Large intestine (tissue), 3 donors: ENCODE measurements at regions not wholly inside any gene's neighbourhood (a gene's known extent, or its start where the extent isn't known, plus 50 kb on each side); places are given as distances from the start of the nearest gene placed in this dataset.

ENCODE experiments used
- DNase-seq, 2 donors: peaks; one replicate each; pipeline versions ENCODE4 v3.0.0 to v3.0.0-alpha.2; 2013
- H3K27ac ChIP-seq: one replicate; pipeline ENCODE4 v1.5.1; 2013; ENCODE audit warnings: low read length
- H3K27me3 ChIP-seq: 2 replicates; pipeline ENCODE4 v1.6.1; 2013; ENCODE audit warnings: low read length; ENCODE audit not compliant: control insufficient read depth, insufficient read depth
- H3K36me3 ChIP-seq: 2 replicates; pipeline ENCODE4 v1.6.1; 2013; ENCODE audit warnings: low read length; ENCODE audit not compliant: control insufficient read depth, insufficient read depth
- H3K4me1 ChIP-seq: one replicate; pipeline ENCODE4 v1.6.1; 2013; ENCODE audit warnings: low read length; ENCODE audit not compliant: control insufficient read depth, insufficient read depth
- H3K4me3 ChIP-seq: one replicate; pipeline ENCODE4 v1.5.1; 2013; ENCODE audit warnings: low read length
- H3K9me3 ChIP-seq: one replicate; pipeline ENCODE4 v1.6.1; 2013; ENCODE audit warnings: mild to moderate bottlenecking, low read depth, low read length, moderate library complexity; ENCODE audit not compliant: control insufficient read depth
- WGBS: methylation state at CpG from one replicate; pipeline ENCODE4 v1.1.5; 2013; ENCODE audit warnings: low lambda C conversion rate; ENCODE audit not compliant: insufficient coverage; 5-methylcytosine and 5-hydroxymethylcytosine counted together

- H3K27ac ChIP-seq, result no peak overlapping the region
- no peak overlapping the region for H3K4me3 ChIP-seq
- H3K9me3 ChIP-seq, result no peaks in the 10 kb centered on the region
- no peak for DNase-seq
- no peaks in the 10 kb centered on the region for H3K4me1 ChIP-seq
- H3K36me3 ChIP-seq, result no peaks in the 10 kb centered on the region
- no peaks in the 10 kb centered on the region for H3K27me3 ChIP-seq
These were observed 338.1 kb upstream of the SNX7 start for GRCh38 chr1:98323388-98323787.

GRCh38 chr1:98322966-98323365 is 338.6 kb upstream of the SNX7 start:
- WGBS, result no CpG with 5 or more reads among the region's 1 CpG
- Histone ChIP-seq H3K9me3 (no peaks in the 10 kb centered on the region), H3K27ac (no peak overlapping the region), H3K4me1 (no peaks in the 10 kb centered on the region), H3K4me3 (no peak overlapping the region), H3K36me3 (no peaks in the 10 kb centered on the region), H3K27me3 (no peaks in the 10 kb centered on the region)
- DNase-seq, result no peak

- Histone ChIP-seq H3K36me3 (no peaks in the 10 kb centered on the region), H3K4me3 (no peak overlapping the region), H3K27ac (no peak overlapping the region), H3K4me1 (no peaks in the 10 kb centered on the region), H3K27me3 (no peaks in the 10 kb centered on the region), H3K9me3 (no peaks in the 10 kb centered on the region)
- WGBS, result no CpG with 5 or more reads among the region's 1 CpG
- no peak for DNase-seq
These were observed 339.4 kb upstream of the SNX7 start for GRCh38 chr1:98322086-98322485.

- no peak for DNase-seq
- no peaks in the 10 kb centered on the region for H3K4me1 ChIP-seq
- no peak overlapping the region for H3K27ac ChIP-seq
- no CpG with 5 or more reads among the region's 2 CpGs for WGBS
- no peaks in the 10 kb centered on the region for H3K27me3 ChIP-seq
- H3K36me3 ChIP-seq, result no peaks in the 10 kb centered on the region
- H3K9me3 ChIP-seq, result no peaks in the 10 kb centered on the region
- H3K4me3 ChIP-seq, result no peak overlapping the region
These were observed 340.3 kb upstream of the SNX7 start for GRCh38 chr1:98321191-98321590.

GRCh38 chr1:98316286-98316905 is 345.1 kb upstream of the SNX7 start:
- no peaks in the 10 kb centered on the region for H3K9me3 ChIP-seq
- no peaks in the 10 kb centered on the region for H3K27me3 ChIP-seq
- H3K4me3 ChIP-seq, result no peak overlapping the region
- no CpG with 5 or more reads among the region's 2 CpGs for WGBS
- H3K27ac ChIP-seq, result no peak overlapping the region
- no peaks in the 10 kb centered on the region for H3K4me1 ChIP-seq
- peak; percentile 11 to 52 for DNase-seq
- no peaks in the 10 kb centered on the region for H3K36me3 ChIP-seq

GRCh38 chr1:98315309-98315708 is 346.2 kb upstream of the SNX7 start:
- Histone ChIP-seq H3K4me1 (no peaks in the 10 kb centered on the region), H3K27me3 (no peaks in the 10 kb centered on the region), H3K27ac (no peak overlapping the region), H3K4me3 (no peak overlapping the region), H3K9me3 (no peaks in the 10 kb centered on the region), H3K36me3 (no peaks in the 10 kb centered on the region)
- no peak for DNase-seq
- WGBS, result 100% methylated on average over 1 of the region's 1 CpG

GRCh38 chr1:98314601-98315000 is 346.9 kb upstream of the SNX7 start:
- no peaks in the 10 kb centered on the region for H3K27me3 ChIP-seq
- WGBS, result 100% methylated on average over 1 of the region's 1 CpG
- no peak overlapping the region for H3K4me3 ChIP-seq

GRCh38 chr1:98306517-98307089 is 354.9 kb upstream of the SNX7 start:
- Histone ChIP-seq H3K9me3 (no peaks in the 10 kb centered on the region), H3K27ac (no peak overlapping the region), H3K27me3 (no peaks in the 10 kb centered on the region), H3K4me1 (no peaks in the 10 kb centered on the region), H3K4me3 (no peak overlapping the region), H3K36me3 (no peaks in the 10 kb centered on the region)
- no peak for DNase-seq

More at GRCh38 chr1:98314601-98315000, 346.9 kb upstream of the SNX7 start:
- H3K9me3 ChIP-seq, result no peaks in the 10 kb centered on the region
- H3K4me1 ChIP-seq, result no peaks in the 10 kb centered on the region
- no peak for DNase-seq
- no peak overlapping the region for H3K27ac ChIP-seq
- no peaks in the 10 kb centered on the region for H3K36me3 ChIP-seq

GRCh38 chr1:98305362-98305761 is 356.2 kb upstream of the SNX7 start:
- H3K4me1 ChIP-seq, result no peaks in the 10 kb centered on the region
- no peak overlapping the region for H3K4me3 ChIP-seq
- no peaks in the 10 kb centered on the region for H3K27me3 ChIP-seq
- WGBS, result 21% methylated on average over 2 of the region's 2 CpGs
- H3K27ac ChIP-seq, result no peak overlapping the region
- H3K9me3 ChIP-seq, result no peaks in the 10 kb centered on the region
- DNase-seq, result no peak
- no peaks in the 10 kb centered on the region for H3K36me3 ChIP-seq

GRCh38 chr1:98304888-98305287 is 356.6 kb upstream of the SNX7 start:
- no peak for DNase-seq
- Histone ChIP-seq H3K36me3 (no peaks in the 10 kb centered on the region), H3K4me3 (no peak overlapping the region), H3K27ac (no peak overlapping the region), H3K27me3 (no peaks in the 10 kb centered on the region), H3K9me3 (no peaks in the 10 kb centered on the region), H3K4me1 (no peaks in the 10 kb centered on the region)

GRCh38 chr1:98299861-98300260 is 361.7 kb upstream of the SNX7 start:
- Histone ChIP-seq H3K36me3 (no peaks in the 10 kb centered on the region), H3K4me3 (no peak overlapping the region), H3K27me3 (no peaks in the 10 kb centered on the region), H3K4me1 (no peaks in the 10 kb centered on the region), H3K9me3 (no peaks in the 10 kb centered on the region), H3K27ac (no peak overlapping the region)
- WGBS, result no CpG with 5 or more reads among the region's 3 CpGs
- DNase-seq, result no peak
